ENCODE measurements at regions not wholly inside any gene's neighbourhood (a gene's known extent, or its start where the extent isn't known, plus 50 kb on each side); places are given as distances from the start of the nearest gene placed in this dataset.
A peak's percentile ranks its signal among the peaks of the same experiment; 100 is the strongest.
"Not testable (repeated sequence)": the region's sequence is repeated elsewhere in the genome, so short reads cannot be mapped to it uniquely, and the experiment has no call there.

DNA sequence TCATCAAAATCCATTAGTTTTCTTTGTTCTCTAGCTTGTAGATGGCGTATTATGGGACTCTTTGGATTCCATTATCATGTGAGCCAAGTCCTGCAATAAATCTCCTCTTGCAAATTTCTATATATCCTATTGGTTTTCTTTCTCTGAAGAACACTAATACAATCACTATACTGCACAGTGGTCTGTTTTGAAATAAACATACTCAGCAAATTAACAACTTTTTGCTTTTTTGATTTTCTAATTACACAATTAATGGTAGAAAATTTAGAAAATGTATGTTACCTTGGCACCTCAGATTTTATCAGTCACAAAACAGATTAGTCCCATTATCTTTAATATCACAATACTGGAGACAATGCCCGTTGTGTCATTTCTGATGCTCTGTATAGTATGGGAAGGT is 513.2 kb upstream of the MIS18BP1 start:
- in situ Hi-C loops (cut with MboI; ENCODE audit: low pct_unique_long_range_greater_than_20kb, low sequenced_read_pairs) = no loop called here

DNA sequence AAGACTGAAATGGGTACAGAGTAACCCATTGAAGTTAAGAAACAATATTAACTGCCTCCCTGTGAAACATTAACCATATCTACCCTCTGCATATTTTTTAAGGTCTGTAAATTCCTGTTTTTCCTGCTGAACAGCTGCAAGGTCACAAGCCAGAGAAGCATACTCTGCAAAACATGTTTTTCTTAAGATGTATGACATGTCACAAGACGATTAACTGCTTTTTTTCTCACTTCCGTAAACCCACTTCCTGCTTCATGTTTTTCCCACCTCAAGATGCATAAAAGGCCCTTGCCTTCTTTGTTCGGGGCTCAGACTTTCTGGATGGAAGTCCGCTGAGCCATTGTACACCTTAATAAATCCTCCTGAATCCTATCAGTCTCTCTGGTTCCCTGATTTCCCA is 504.7 kb upstream of the MIS18BP1 start:
- peak; percentile 5 for DNase-seq
- in situ Hi-C loops (cut with MboI; ENCODE audit: low pct_unique_long_range_greater_than_20kb, low sequenced_read_pairs) = no loop called here

More for the DNA sequence above, 513.2 kb upstream of the MIS18BP1 start:
- DNase-seq = no peak

DNA sequence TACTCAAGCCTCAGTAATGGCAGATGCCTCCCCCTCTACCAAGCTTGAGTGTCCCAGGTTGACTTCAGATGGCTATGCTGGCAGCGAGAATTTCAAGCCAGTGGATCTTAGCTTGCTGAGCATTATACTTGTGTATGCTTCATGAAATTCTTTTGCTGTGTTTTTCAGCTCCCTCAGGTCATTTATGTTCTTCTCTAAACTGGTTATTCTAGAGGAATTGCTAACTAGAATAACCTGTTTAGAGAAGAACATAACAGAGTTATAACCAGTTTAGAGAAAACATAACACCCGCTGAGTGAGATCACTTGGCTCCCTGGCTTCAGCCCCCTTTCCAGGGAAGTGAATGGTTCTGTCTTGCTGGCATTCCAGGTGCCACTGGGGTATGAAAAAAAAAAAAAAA is 503.4 kb upstream of the MIS18BP1 start:
- DNase-seq; in situ Hi-C loops (cut with MboI; ENCODE audit: low pct_unique_long_range_greater_than_20kb, low sequenced_read_pairs): not testable (repeated sequence)

DNA sequence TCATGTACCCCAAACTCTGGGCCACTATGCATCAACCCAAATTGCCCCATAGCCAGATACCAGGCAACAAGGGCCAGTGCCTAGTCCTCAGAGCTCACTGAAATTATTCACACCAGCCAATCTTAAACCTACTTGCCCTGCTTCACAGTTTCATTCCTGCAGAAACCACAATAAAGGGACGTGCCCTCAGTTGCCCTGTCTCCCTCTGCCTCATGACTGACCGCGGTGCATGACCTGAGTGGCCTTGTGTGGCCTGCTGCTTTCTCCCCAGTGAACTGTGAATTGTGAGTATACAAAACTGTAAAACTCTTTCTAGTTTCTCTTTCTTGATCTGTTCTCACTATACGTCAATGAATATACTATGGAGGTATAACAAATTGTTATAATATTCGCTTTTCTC is 490.9 kb upstream of the MIS18BP1 start:
- in situ Hi-C loops (cut with MboI; ENCODE audit: low pct_unique_long_range_greater_than_20kb, low sequenced_read_pairs) = no loop called here
- no peak for DNase-seq

DNA sequence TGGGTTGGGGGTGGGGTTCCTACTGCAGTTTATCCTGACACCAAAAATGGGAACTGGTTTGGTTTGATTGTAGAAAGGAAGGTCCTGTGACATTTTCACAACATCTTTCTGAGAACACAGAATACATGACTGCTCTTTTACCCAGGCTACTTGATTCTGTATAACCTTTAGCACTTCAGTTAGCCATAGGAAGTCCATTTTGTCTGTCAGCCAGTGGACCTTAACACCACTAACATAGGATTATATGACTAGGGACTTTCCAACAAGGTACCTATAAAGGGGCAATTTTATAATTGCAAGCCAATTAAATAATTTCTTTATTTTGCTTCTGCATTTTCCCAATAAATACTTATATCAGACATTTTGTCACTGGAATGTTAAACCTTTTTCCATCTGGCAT is 489.2 kb upstream of the MIS18BP1 start:
- DNase-seq = no peak
- in situ Hi-C loops (cut with MboI; ENCODE audit: low pct_unique_long_range_greater_than_20kb, low sequenced_read_pairs) = no loop called here

DNA sequence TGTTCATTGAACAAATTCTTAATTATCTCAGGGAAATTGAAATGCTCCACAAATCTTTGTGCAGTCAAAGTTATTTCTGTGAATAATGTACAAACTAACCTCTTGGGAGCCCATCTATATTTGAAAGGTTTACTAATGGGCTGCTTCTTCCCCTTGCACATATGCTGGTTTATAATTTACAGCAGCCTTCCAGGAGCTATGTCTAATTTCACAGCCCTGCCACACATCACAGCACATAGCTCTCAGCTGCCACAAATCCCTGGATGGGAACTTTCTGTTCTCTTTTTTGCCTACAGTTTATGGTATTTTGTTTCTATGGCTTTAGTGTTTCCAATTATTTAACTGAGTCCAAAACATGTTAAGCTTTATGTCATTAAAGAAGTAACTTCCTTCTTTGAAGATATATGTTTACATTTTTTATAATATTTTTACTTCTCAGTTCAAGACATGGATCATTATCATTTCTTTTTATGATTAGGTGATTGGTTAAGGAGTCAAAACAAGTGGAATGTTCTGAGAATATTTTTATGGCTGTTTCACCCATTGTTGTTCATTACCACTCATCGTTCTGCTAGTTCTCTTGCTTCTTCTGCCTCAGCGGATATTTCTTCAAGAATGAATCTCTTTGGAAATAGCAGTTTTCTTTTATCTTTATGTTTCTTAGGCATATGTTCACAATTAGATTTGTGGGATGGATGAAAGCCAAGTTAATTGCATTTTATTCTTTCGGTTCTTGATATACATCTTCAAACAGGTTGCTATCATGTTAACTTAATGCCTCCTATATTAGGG is 475.6 kb upstream of the MIS18BP1 start:
- in situ Hi-C loops (cut with MboI; ENCODE audit: low pct_unique_long_range_greater_than_20kb, low sequenced_read_pairs) = no loop called here
- no peak for DNase-seq

DNA sequence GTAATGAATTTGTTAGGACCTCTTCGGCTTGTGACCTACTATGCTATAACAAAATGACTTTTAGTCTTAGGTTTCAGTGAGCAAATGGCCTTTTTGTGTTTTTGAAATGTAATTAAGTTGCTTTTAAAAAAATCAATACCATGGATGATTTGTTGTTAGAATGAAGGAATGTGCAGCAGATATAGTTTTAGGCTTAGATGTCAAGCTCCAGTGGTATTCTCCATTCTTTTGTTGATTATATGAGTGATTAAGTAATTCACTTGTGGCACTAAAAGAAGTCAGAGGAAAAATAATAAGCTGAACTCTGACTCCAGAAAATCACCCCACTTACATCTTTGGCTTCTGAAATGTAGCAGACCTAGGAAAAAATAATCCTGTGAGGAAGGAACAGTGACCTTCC is 474.1 kb upstream of the MIS18BP1 start:
- no peak for DNase-seq
- in situ Hi-C loops (cut with MboI; ENCODE audit: low pct_unique_long_range_greater_than_20kb, low sequenced_read_pairs) = no loop called here

DNA sequence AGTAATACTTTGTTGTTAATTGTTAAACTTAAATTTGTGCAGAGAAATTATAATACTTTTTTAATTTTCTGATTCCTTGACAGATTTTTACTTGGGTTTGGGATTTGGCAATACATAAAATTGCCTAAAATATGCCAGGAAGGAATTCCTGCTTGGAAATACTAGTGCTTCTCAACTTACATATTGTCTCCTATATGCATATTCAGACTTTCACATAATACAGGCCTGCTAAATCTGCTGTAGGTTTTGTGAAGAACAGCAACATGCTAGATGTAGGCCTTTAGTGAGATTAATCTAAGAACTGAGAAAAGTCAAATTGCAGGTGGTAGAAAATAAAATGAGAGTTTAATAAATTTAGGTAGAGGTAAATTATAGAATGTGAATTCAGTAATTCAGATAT is 468.5 kb upstream of the MIS18BP1 start:
- in situ Hi-C loops (cut with MboI; ENCODE audit: low pct_unique_long_range_greater_than_20kb, low sequenced_read_pairs) = no loop called here
- no peak for DNase-seq

DNA sequence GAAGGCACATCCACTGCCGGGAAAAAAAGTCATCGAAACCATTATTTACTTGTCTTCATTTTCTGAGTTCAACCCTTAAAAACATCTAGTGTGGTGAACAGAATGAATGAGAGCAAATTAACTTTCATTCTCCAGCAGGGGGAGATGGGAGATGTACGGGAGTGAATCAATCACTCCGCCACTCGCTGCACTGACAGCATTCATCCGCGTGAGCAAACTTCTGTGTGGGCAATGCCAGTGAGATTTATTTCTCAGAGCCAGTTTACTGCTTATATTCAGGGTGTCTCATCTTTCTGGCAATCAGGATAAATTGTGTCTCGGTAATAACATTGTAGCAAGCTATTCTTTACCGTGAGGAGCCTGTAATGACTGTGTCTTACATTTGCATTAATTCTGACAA is 463.6 kb upstream of the MIS18BP1 start:
- DNase-seq = peak; percentile 5
- in situ Hi-C loops (cut with MboI; ENCODE audit: low pct_unique_long_range_greater_than_20kb, low sequenced_read_pairs) = no loop called here

DNA sequence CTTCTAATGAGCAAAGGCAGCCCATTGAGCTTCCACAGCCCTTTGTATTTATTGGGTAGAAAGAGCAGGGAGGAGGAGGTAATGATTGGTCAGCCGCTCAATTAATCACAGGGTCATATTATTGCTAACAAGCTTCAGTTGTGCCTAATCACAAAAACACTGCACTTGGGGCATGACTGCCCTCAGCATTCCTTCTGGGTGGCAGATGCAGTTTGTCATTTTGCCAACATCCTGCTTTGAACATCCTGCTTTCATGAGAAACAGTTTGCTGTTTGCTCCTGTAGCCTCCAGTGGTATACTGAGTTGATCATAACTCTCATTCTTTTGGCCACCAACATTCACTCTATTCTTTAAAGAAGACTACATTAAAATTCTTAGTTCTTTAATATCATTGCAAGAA is 462.9 kb upstream of the MIS18BP1 start:
- in situ Hi-C loops (cut with MboI; ENCODE audit: low pct_unique_long_range_greater_than_20kb, low sequenced_read_pairs) = no loop called here
- no peak for DNase-seq

DNA sequence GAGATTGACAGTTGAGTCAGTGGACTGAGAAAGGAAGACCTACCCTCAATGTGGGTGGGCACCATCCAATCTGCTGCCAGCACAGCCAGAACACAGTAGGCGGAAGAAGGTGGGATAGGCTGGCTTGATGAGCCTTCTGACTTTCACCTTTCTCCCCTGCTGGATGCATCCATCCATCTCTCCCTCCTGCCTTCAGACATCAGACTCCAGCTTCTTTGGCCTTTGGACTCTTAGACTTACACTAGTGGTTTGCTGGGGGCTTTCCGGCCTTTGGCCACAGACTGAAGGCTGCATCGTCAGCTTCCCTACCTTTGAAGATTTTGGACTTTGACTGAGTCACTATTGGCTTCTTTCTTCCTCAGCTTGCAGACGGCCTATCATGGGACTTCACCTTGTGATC is 456.5 kb upstream of the MIS18BP1 start:
- DNase-seq = no peak

DNA sequence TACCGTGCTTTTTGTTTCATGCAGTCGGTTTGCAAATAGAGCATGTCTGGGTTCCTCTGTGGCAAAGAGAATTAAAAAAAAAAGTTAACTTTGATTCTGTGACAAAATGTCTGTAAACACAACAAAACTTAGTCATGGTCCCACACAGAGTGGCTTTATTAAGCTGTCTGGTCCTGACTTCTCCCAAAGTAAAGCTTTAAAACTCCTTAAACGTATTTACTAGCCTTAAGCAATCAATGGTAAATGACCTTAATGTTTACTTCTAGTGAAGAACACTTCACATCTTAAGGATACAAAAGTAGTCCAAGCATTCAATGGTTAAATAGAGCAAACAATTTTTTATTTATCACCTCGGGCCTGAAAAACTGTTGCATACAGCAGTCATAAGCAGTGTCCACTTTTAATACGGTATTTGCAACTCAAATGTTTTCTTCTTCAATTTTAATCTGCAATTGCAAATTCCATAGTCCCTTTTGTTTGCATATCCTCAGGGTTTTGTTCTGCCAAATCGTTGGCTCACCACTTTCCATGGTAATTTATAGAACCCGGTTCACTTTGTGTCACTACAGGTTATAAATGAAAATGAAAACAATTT is 453.0 kb upstream of the MIS18BP1 start:
- DNase-seq = no peak
- in situ Hi-C loops (cut with MboI; ENCODE audit: low pct_unique_long_range_greater_than_20kb, low sequenced_read_pairs) = no loop called here

More for the DNA sequence above, 456.5 kb upstream of the MIS18BP1 start:
- in situ Hi-C loops (cut with MboI; ENCODE audit: low pct_unique_long_range_greater_than_20kb, low sequenced_read_pairs) = no loop called here

DNA sequence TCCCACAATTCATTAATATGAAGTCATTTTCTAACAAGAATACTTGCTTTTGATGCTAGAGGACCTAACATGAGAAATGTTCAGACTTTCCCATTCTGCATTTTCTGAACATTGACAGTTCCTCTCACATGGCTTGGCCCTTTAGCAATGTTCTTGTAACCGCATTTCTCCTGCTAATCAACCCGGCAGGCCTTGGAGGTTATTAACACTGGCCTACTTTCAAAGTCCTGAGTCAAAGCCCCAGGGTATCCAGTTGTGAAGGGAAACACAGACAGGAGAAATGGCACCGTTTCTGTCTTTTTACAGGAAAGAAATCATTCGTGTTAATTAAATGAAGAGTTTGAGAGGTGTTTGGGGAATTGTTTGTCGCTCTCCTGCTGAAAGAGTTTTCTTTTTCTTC is 446.5 kb upstream of the MIS18BP1 start:
- in situ Hi-C loops (cut with MboI; ENCODE audit: low pct_unique_long_range_greater_than_20kb, low sequenced_read_pairs) = no loop called here
- DNase-seq = no peak

DNA sequence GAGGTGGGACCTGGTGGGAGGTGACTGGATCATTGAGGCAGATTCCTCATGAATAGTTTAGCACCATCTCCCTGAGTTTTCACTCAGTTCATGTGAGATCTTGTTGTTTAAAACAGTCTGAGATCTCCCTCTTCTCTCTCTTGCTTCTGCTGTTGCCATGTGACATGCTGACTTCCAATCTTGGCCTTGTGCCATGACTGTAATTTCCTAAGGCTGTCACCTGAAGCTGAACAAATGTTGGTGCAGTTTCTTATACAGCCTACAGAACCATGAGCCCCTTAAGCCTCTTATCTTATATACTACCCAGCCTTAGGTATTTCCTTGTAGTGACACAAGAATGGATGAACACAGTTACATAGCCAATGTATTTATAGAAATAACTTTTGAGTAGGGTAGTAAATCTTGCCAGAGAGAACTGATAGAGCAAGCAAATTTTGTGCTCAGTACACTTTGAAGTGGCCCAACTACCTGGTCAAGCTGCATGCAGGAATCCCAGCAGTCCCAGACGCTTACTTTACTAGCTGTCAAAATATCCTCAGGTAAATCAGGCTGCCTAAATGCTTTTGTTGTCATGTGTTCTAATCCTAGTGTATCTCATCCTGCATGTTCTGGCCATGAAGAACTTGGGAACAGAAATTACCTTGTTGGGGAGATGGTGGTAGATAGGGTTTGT is 445.6 kb upstream of the MIS18BP1 start:
- in situ Hi-C loops (cut with MboI; ENCODE audit: low pct_unique_long_range_greater_than_20kb, low sequenced_read_pairs) = no loop called here
- DNase-seq = no peak

DNA sequence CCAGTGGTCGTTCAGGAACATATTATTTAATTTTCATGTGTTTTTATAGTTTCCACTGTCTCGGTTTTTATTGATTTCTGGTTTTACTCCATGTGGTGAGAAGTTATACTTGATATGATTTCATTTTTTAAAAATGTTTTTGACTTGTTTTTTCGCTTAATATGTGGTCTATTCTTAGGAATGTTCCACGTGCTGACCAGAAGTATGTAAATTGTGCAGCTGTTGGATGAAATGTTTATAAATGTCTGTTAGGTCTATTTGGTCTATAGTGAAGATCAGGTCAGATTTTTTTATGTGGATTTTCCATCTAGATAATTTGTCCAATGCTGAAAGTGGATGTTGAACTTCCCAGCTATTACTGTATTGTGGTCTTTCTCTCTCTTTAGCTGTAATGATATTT is 433.8 kb upstream of the MIS18BP1 start:
- DNase-seq = no peak
- in situ Hi-C loops (cut with MboI; ENCODE audit: low pct_unique_long_range_greater_than_20kb, low sequenced_read_pairs) = no loop called here

DNA sequence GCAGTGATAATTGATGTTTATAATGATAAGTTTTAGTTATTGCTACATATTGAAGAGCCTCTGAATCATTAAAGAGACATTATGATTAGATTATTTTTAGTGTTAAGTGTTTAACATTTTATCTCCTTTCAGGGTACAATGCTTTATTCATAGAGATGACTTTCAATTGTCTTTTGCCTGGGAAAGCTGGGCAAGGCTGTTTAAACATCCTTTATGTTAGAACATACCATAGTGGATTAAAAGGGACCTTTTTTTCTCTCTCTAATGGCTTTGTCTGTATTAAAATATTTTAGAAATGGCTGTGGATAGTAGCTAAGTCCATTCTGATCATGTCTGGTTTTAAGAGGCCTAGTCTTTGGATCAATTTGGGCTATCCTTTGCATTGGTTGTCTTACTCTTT is 427.5 kb upstream of the MIS18BP1 start:
- no peak for DNase-seq
- in situ Hi-C loops (cut with MboI; ENCODE audit: low pct_unique_long_range_greater_than_20kb, low sequenced_read_pairs) = no loop called here

DNA sequence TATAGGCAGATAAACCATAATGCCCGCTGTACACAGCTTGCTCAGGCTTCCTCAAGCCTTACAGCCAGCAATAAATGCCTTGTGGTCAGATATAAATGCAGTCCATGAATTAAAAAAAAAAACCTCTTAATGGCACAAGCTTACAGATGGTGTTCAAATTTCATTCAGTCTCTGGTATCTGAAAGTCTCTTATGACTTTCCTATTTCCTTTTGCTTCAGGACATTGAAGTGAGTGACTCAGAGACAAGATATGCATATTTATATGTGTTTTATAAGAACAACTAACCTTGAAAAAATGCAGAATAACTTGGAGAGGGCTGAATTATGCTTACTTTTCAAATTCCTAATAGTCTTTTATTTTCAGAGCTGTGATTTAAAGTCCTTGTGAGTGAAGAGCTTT is 426.9 kb upstream of the MIS18BP1 start:
- in situ Hi-C loops (cut with MboI; ENCODE audit: low pct_unique_long_range_greater_than_20kb, low sequenced_read_pairs) = no loop called here
- no peak for DNase-seq

DNA sequence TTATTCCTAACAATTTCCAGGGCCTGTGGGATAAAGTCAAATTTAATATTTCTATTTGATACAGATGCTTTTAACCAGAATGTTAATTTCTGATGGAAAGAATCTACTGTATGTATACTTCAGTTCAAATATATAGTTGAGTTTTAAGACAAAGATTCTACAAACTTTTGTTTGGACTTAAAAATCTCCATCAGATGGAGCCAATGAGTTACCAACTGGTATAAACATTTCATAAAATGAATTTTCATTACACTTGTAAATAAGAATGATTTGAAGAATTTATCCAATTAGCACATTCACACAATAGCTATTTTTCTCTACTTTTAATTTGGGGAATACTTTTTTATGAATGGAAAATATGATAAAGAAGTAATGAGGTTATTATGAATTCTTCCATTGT is 425.2 kb upstream of the MIS18BP1 start:
- DNase-seq = no peak
- in situ Hi-C loops (cut with MboI; ENCODE audit: low pct_unique_long_range_greater_than_20kb, low sequenced_read_pairs) = no loop called here

DNA sequence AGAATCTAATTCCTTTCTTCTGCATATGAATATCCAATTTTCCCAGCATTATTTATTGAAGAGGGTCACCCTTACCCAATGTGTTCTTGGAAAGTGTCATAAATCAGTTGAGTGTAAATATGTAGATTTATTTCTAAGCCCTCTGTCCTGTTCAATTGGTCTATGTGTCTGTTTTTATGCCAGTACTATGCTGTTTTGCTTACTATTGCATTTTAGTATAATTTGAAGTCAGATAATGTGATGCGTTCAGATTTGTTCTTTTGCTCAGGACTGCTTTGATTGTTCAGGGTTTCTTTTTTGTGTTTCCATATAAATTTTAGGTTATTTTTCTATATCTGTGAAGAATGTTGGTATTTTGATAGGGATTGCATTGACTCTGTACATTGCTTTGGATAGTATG is 420.4 kb upstream of the MIS18BP1 start:
- in situ Hi-C loops (cut with MboI; ENCODE audit: low pct_unique_long_range_greater_than_20kb, low sequenced_read_pairs) = no loop called here
- no peak for DNase-seq

DNA sequence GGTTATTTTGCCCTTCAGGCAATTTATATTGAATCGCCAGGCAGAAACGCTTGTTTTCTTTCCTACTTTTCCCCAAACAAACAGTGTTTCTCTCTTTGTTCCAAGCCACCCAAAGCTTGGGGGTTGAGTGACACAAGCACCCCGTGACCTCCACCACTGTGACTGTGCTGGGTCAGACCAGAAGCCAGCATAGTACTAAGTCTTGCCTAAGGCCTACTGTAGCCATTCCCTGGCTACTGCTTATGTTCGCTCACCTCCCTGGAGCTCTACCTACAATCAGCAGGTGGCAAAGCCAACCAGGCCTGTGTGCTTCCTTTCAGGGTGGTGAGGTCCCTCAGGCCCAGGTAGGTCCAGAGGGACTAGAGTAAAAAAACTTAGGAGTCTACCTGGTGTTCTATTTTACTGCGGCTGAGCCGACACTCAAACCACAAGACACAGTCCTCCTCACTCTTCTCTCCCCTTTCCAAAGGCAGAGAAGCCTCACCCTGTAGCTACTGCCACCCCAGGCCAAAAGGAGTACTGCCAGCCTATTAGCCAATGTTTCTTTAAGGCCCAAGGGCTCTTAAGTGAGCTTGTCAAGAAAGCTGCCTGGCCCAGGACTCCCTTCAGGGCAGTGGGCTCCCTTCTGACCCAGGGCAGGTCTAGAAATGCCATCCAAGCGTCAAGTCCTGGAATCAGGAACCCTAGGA is 411.8 kb upstream of the MIS18BP1 start:
- DNase-seq = peak; percentile 12

More for the DNA sequence above, 411.8 kb upstream of the MIS18BP1 start:
- in situ Hi-C loops (cut with MboI; ENCODE audit: low pct_unique_long_range_greater_than_20kb, low sequenced_read_pairs) = no loop called here

Data from KBM-7 (cell line).